RWPE2 (cell line): ENCODE measurements at regions not wholly inside any gene's neighbourhood (a gene's known extent, or its start where the extent isn't known, plus 50 kb on each side); places are given as distances from the start of the nearest gene placed in this dataset.
"Not testable (repeated sequence)": the region's sequence is repeated elsewhere in the genome, so short reads cannot be mapped to it uniquely, and the experiment has no call there.

Experiments used
- ATAC-seq: fragments of 200-7000 bp; cut with Tn5 transposase; 3 replicates; pipeline ENCODE4 v1.9.1; 2021; ENCODE audit warnings: low read depth
- DNase-seq: peaks from one replicate; pipeline ENCODE4 v3.0.0-alpha.2; 2020; ENCODE audit warnings: low spot score
- H3K27ac ChIP-seq: fragments of 450-650 bp; 2 replicates; pipeline ENCODE4 v1.5.1; 2017; ENCODE audit warnings: mild to moderate bottlenecking; ENCODE audit not compliant: poor library complexity, severe bottlenecking
- H3K27me3 ChIP-seq: fragments of 250-450 bp; sonication (Bioruptor Pico); 2 replicates; pipeline ENCODE4 v1.5.1; 2021; ENCODE audit warnings: mild to moderate bottlenecking, moderate library complexity; ENCODE audit not compliant: insufficient read depth, poor library complexity, severe bottlenecking
- H3K36me3 ChIP-seq: fragments of 250-450 bp; sonication (Bioruptor Pico); 2 replicates; pipeline ENCODE4 v1.5.1; 2020; ENCODE audit warnings: low read depth, mild to moderate bottlenecking, moderate library complexity
- H3K4me1 ChIP-seq: fragments of 250-450 bp; sonication (Bioruptor Pico); 2 replicates; pipeline ENCODE4 v1.5.1; 2021; ENCODE audit warnings: mild to moderate bottlenecking, moderate library complexity; ENCODE audit not compliant: insufficient read depth, poor library complexity, severe bottlenecking
- H3K4me3 ChIP-seq: fragments of 250-450 bp; sonication (Bioruptor Pico); 2 replicates; pipeline ENCODE4 v1.5.1; 2021; ENCODE audit warnings: mild to moderate bottlenecking, moderate library complexity; ENCODE audit not compliant: severe bottlenecking
- H3K9me3 ChIP-seq: fragments of 250-450 bp; sonication (Bioruptor Pico); 2 replicates; pipeline ENCODE4 v1.5.1; 2021; ENCODE audit warnings: mild to moderate bottlenecking, moderate library complexity; ENCODE audit not compliant: severe bottlenecking
- TF ChIP-seq, protein P1 (sequence below): fragments of 450-650 bp; IDR thresholded peaks from one replicate; pipeline ENCODE4 v1.5.1; 2017; ENCODE audit warnings: mild to moderate bottlenecking, moderate library complexity; ENCODE audit not compliant: poor library complexity, severe bottlenecking

DNA sequence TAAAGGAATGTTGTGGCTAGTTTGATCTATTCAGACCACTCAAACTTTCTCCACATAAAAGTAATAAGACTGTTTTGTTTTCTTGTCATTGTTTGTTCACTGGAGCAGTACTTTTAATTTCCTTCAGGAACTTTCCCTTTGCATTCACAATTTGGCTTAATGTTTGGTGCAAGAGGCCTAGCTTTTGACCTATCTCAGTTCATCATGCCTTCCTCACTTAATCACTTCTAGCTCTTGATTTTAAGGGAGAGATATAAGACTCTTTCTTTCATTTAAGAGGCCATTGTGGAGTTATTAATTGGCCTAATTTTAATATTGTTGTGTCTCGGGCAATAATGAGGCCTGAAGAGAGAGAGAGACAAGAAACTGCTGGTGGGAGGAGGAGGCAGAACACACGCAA, 371.7 kb upstream of the DEPDC1 start:
- no peaks in the 10 kb centered on the region for H3K36me3 ChIP-seq
- DNase-seq = no peak
- no peaks in the 10 kb centered on the region for H3K4me1 ChIP-seq
- TF ChIP-seq, protein P1, sequence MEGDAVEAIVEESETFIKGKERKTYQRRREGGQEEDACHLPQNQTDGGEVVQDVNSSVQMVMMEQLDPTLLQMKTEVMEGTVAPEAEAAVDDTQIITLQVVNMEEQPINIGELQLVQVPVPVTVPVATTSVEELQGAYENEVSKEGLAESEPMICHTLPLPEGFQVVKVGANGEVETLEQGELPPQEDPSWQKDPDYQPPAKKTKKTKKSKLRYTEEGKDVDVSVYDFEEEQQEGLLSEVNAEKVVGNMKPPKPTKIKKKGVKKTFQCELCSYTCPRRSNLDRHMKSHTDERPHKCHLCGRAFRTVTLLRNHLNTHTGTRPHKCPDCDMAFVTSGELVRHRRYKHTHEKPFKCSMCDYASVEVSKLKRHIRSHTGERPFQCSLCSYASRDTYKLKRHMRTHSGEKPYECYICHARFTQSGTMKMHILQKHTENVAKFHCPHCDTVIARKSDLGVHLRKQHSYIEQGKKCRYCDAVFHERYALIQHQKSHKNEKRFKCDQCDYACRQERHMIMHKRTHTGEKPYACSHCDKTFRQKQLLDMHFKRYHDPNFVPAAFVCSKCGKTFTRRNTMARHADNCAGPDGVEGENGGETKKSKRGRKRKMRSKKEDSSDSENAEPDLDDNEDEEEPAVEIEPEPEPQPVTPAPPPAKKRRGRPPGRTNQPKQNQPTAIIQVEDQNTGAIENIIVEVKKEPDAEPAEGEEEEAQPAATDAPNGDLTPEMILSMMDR = no peak
- H3K9me3 ChIP-seq = no peaks in the 10 kb centered on the region
- no peak overlapping the region for H3K4me3 ChIP-seq
- H3K27ac ChIP-seq = no peak overlapping the region
- no peaks in the 10 kb centered on the region for H3K27me3 ChIP-seq
- ATAC-seq = no peak

DNA sequence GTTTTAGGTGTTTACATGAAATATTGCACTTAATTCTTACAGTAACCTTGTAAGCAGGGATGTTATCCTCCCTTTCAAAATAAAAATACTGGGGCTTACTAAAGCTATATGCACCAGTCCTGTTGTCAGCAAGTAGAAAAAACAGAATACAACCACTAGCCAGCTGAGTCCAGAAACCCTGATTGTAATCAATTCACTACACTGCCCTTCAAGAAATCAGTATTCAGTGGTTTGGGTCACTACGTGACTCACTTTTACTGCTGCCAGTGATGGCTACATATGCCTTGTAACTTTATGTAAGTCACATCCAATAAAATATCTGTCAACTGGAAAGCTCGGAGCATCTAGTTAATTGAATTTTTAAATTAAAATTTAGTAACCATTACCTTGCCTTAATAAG, 376.3 kb upstream of the DEPDC1 start:
- ATAC-seq (no peak), DNase-seq (no peak)

GRCh38 chr1:68881330-68882194, 384.7 kb upstream of the DEPDC1 start:
- H3K27ac ChIP-seq, ATAC-seq, H3K36me3 ChIP-seq, H3K4me1 ChIP-seq, H3K9me3 ChIP-seq, DNase-seq, H3K4me3 ChIP-seq, H3K27me3 ChIP-seq: not testable (repeated sequence)

More for the DNA sequence above, 376.3 kb upstream of the DEPDC1 start:
- TF ChIP-seq, protein P1 = no peak
- no peaks in the 10 kb centered on the region for H3K4me1 ChIP-seq
- no peak overlapping the region for H3K4me3 ChIP-seq
- H3K36me3 ChIP-seq = no peaks in the 10 kb centered on the region
- H3K27me3 ChIP-seq = no peaks in the 10 kb centered on the region
- no peaks in the 10 kb centered on the region for H3K9me3 ChIP-seq
- no peak overlapping the region for H3K27ac ChIP-seq

DNA sequence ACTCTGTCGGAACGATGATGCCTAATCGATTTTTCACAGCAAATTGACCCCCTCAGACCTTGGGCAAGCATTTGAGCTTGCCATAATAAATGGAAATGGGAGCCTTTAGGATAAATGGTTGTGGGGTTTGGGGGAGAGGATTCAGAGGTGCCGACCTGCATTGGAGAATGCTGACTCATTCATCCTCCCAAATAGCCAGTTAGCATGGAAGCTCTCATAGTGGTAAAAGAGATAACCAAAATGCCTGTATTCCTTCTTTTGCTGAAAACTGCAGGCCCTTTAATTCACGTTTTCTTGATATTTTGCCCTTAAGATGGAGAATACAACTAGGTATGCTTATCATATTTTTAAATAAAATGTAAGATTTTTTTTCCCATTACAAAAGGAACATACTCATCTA, 392.6 kb upstream of the DEPDC1 start:
- ATAC-seq (no peak), DNase-seq (no peak)
- TF ChIP-seq, protein P1 = no peak
- Histone ChIP-seq H3K4me3 (no peak overlapping the region), H3K4me1 (no peaks in the 10 kb centered on the region), H3K9me3 (no peaks in the 10 kb centered on the region), H3K36me3 (no peaks in the 10 kb centered on the region), H3K27me3 (no peaks in the 10 kb centered on the region), H3K27ac (no peak overlapping the region)

- no peaks in the 10 kb centered on the region for H3K36me3 ChIP-seq
- H3K27ac ChIP-seq = no peak overlapping the region
- no peaks in the 10 kb centered on the region for H3K27me3 ChIP-seq
- H3K4me3 ChIP-seq = no peak overlapping the region
- H3K9me3 ChIP-seq = no peaks in the 10 kb centered on the region
- no peaks in the 10 kb centered on the region for H3K4me1 ChIP-seq
- no peak for ATAC-seq
- TF ChIP-seq, protein P1 = no peak
- DNase-seq = no peak
Observed at GRCh38 chr1:68890736-68891135, 393.9 kb upstream of the DEPDC1 start.
